Sigmoid colon (tissue), 6 donors: ENCODE measurements at regions not wholly inside any gene's neighbourhood (a gene's known extent, or its start where the extent isn't known, plus 50 kb on each side); places are given as distances from the start of the nearest gene placed in this dataset.

Source experiments
- DNase-seq: peaks from one replicate; pipeline ENCODE4 v3.0.0-alpha.2; 2019
- H3K27ac ChIP-seq, 4 donors: fragments of 200-600 bp; sonication (generic); one replicate each; pipeline ENCODE4 v1.5.1; 2016 to 2019; ENCODE audit warnings: mild to moderate bottlenecking in 1 of 4
- H3K27me3 ChIP-seq, 3 donors: fragments of 200-600 bp; sonication (generic); one replicate each; pipeline ENCODE4 v1.5.1; 2019; ENCODE audit warnings: mild to moderate bottlenecking in 1 of 3
- H3K36me3 ChIP-seq, 4 donors: fragments of 200-600 bp; sonication (generic); one replicate each; pipeline ENCODE4 v1.5.1; 2016 to 2019
- H3K4me1 ChIP-seq, 4 donors: fragments of 200-600 bp; sonication (generic); one replicate each; pipeline ENCODE4 v1.5.1; 2017 to 2019
- H3K4me3 ChIP-seq, 4 donors: fragments of 200-600 bp; sonication (generic); one replicate each; pipeline ENCODE4 v1.5.1; 2017 to 2019; ENCODE audit warnings: mild to moderate bottlenecking in 2 of 4, moderate library complexity in 1 of 4
- H3K9me3 ChIP-seq, 4 donors: fragments of 200-600 bp in 3 of 4; sonication (generic) in 3 of 4; one replicate each; pipeline versions ENCODE4 v1.5.1 to v1.6.1; 2013 to 2019
- EP300 ChIP-seq, 4 donors: sonication (generic); formaldehyde crosslinking; IDR thresholded peaks; one replicate each; pipeline ENCODE4 v1.6.1; 2017; ENCODE audit warnings: antibody characterized with exemption in 4 of 4
- POLR2A ChIP-seq, 2 donors: fragments of 450-650 bp; IDR thresholded peaks; one replicate each; pipeline ENCODE4 v1.6.1; 2016; ENCODE audit warnings: antibody characterized with exemption in 2 of 2, mild to moderate bottlenecking in 2 of 2, moderate library complexity in 2 of 2
- POLR2AphosphoS5 ChIP-seq, 4 donors: sonication (generic); formaldehyde crosslinking; IDR thresholded peaks; one replicate each; pipeline ENCODE4 v1.6.1; 2017; ENCODE audit warnings: antibody characterized with exemption in 4 of 4
- WGBS, 2 donors: extraction: QIAGEN DNeasy Blood & Tissue Kit; methylation state at CpG; one replicate each; pipeline ENCODE4 v1.1.7; 2013; 5-methylcytosine and 5-hydroxymethylcytosine counted together
- intact Hi-C: fragments of 100-400 bp; cut with DNase I; formaldehyde crosslinking; loops from one replicate; pipeline ENCODE4 v1.15.1; 2023
- TF ChIP-seq, protein P1 (sequence below), 4 experiments: fragments of 450-650 bp in 3 of 4; fragments of 200-600 bp in 1 of 4; IDR thresholded peaks; one replicate each; pipeline ENCODE4 v1.5.1; 2016 to 2019; ENCODE audit warnings: antibody characterized with exemption in 4 of 4, mild to moderate bottlenecking in 3 of 4, moderate library complexity in 2 of 4
- donor health status: healthy with polysubstance abuse.
- donor health status: healthy.

DNA sequence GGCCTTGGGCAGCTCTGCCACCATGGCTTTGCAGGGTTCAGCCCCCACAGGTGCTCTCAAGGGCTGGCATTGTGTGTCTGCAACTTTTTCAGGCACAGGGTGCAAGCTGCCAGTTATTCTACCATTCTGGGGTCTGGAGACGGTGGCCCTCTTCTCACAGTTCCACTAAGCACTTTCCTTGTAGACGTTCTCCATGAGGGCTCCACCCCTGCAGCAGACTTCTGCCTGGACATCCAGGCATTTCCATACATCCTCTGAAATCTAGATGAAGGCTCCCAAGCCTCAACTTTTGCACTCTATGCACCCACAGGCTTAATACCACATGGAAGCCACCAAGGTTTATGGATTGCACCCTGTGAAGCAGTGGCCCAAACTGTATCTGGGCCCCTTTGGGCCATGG lies 91.0 kb upstream of the RND3 start:
- WGBS, 2 donors = 91 to 95% methylated on average over 2 of the region's 2 CpGs
- DNase-seq = no peak
- TF ChIP-seq, protein P1, sequence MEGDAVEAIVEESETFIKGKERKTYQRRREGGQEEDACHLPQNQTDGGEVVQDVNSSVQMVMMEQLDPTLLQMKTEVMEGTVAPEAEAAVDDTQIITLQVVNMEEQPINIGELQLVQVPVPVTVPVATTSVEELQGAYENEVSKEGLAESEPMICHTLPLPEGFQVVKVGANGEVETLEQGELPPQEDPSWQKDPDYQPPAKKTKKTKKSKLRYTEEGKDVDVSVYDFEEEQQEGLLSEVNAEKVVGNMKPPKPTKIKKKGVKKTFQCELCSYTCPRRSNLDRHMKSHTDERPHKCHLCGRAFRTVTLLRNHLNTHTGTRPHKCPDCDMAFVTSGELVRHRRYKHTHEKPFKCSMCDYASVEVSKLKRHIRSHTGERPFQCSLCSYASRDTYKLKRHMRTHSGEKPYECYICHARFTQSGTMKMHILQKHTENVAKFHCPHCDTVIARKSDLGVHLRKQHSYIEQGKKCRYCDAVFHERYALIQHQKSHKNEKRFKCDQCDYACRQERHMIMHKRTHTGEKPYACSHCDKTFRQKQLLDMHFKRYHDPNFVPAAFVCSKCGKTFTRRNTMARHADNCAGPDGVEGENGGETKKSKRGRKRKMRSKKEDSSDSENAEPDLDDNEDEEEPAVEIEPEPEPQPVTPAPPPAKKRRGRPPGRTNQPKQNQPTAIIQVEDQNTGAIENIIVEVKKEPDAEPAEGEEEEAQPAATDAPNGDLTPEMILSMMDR (IDR thresholded peaks at IDR 0.05) = no peak
- TF ChIP-seq EP300 (IDR thresholded peaks at IDR 0.05) (no peak), POLR2AphosphoS5 (IDR thresholded peaks at IDR 0.05) (no peak), POLR2A (IDR thresholded peaks at IDR 0.05) (no peak)
- no peaks in the 10 kb centered on the region for H3K27me3 ChIP-seq
- no peak overlapping the region for H3K4me3 ChIP-seq
- intact Hi-C loops = no loop called here
- no peaks in the 10 kb centered on the region for H3K4me1 ChIP-seq
- peaks cover 0 to 8% (median 2%) of the 10 kb centered on the region in 4 donors for H3K9me3 ChIP-seq
- no peak overlapping the region for H3K27ac ChIP-seq
- H3K36me3 ChIP-seq = no peaks in the 10 kb centered on the region

- H3K9me3 ChIP-seq = peaks cover 0 to 8% (median 2%) of the 10 kb centered on the region in 4 donors
- intact Hi-C loops = no loop called here
Observed at GRCh38 chr2:150575861-150576260, 88.4 kb upstream of the RND3 start.

GRCh38 chr2:150572961-150573395 lies 85.5 kb upstream of the RND3 start:
- H3K36me3 ChIP-seq = no peaks in the 10 kb centered on the region
- TF ChIP-seq POLR2A (IDR thresholded peaks at IDR 0.05) = no peak
- no peak for TF ChIP-seq POLR2AphosphoS5 (IDR thresholded peaks at IDR 0.05)
- TF ChIP-seq, protein P1 (IDR thresholded peaks at IDR 0.05) = no peak
- no peak for TF ChIP-seq EP300 (IDR thresholded peaks at IDR 0.05)
- DNase-seq = no peak
- no peak overlapping the region for H3K4me3 ChIP-seq
- peaks cover 0 to 2% (median 0%) of the 10 kb centered on the region in 4 donors for H3K9me3 ChIP-seq
- no peaks in the 10 kb centered on the region for H3K27me3 ChIP-seq
- H3K27ac ChIP-seq = no peak overlapping the region
- intact Hi-C loops = no loop called here
- H3K4me1 ChIP-seq = peaks cover 0 to 6% (median 0%) of the 10 kb centered on the region in 4 donors

More at GRCh38 chr2:150575861-150576260, 88.4 kb upstream of the RND3 start:
- TF ChIP-seq POLR2AphosphoS5 (IDR thresholded peaks at IDR 0.05) (no peak), EP300 (IDR thresholded peaks at IDR 0.05) (no peak), POLR2A (IDR thresholded peaks at IDR 0.05) (no peak)
- TF ChIP-seq, protein P1 (IDR thresholded peaks at IDR 0.05) = no peak
- Histone ChIP-seq H3K36me3 (no peaks in the 10 kb centered on the region), H3K4me1 (peaks cover 0 to under 1% (median 0%) of the 10 kb centered on the region in 4 donors), H3K27me3 (no peaks in the 10 kb centered on the region), H3K27ac (no peak overlapping the region), H3K4me3 (no peak overlapping the region)
- WGBS, 2 donors = 86 to 90% methylated on average over 1 of the region's 1 CpG
- DNase-seq = no peak

DNA sequence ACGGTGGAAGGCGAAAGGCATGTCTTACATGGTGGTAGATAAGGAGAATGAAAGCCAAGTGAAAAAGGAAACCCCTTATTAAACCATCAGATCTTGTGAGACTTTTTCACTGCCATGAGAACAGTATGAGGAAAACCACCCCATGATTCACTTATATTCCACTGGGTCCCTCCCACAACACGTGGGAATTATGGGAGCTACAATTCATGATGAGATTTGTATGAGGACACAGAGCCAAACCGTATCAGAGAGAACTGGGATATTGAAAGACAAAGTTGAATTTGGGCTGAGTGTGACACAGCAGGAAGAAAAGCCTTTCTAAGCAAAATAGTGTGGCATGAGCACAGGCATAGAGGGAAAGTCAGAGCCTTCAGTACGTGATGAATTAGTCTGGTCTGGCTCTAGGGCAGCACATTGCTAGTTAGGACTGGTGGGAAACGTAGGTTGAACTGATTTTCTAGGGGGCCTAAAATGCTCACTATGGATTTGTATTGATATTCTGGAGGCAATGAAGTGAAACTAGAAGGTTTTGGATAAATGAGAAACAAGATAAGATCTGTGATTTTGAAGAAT lies 84.8 kb upstream of the RND3 start:
- WGBS, 2 donors = 80 to 87% methylated on average over 6 of the region's 6 CpGs

More for the DNA sequence above, 84.8 kb upstream of the RND3 start:
- H3K4me3 ChIP-seq = no peak overlapping the region
- no peaks in the 10 kb centered on the region for H3K27me3 ChIP-seq
- H3K9me3 ChIP-seq = peaks cover 0 to under 1% (median 0%) of the 10 kb centered on the region in 4 donors
- H3K4me1 ChIP-seq = peaks cover 0 to 6% (median 0%) of the 10 kb centered on the region in 4 donors
- DNase-seq = no peak
- H3K36me3 ChIP-seq = no peaks in the 10 kb centered on the region
- no peak overlapping the region for H3K27ac ChIP-seq
- TF ChIP-seq, protein P1 (IDR thresholded peaks at IDR 0.05) = no peak
- intact Hi-C loops = no loop called here
